SU-DHL-6 (cell line): ENCODE measurements at regions not wholly inside any gene's neighbourhood (a gene's known extent, or its start where the extent isn't known, plus 50 kb on each side); places are given as distances from the start of the nearest gene placed in this dataset.

Experiments used
- H2AFZ ChIP-seq: fragments of 200-600 bp; sonication (generic); 2 replicates; pipeline ENCODE4 v1.6.1; 2014; ENCODE audit warnings: low read depth, mild to moderate bottlenecking, moderate library complexity, mixed read lengths, antibody characterized with exemption, low read length; ENCODE audit not compliant: severe bottlenecking
- H3F3A ChIP-seq: fragments of 200-600 bp; shearing (Covaris generic); 2 replicates; pipeline ENCODE4 v1.6.0; 2016; ENCODE audit warnings: antibody characterized with exemption, mild to moderate bottlenecking; ENCODE audit not compliant: insufficient read depth
- H3K27ac ChIP-seq: fragments of 200-600 bp; sonication (generic); 2 replicates; pipeline ENCODE4 v1.5.1; 2016; ENCODE audit warnings: low read depth, mild to moderate bottlenecking, low read length, moderate library complexity, mixed read lengths
- H3K27me3 ChIP-seq: fragments of 200-600 bp; sonication (generic), shearing (Covaris generic); 2 replicates; pipeline ENCODE4 v1.6.0; 2014; ENCODE audit warnings: mild to moderate bottlenecking, low read length
- H3K36me3 ChIP-seq: fragments of 200-600 bp; sonication (generic); 2 replicates; pipeline ENCODE4 v1.6.1; 2014; ENCODE audit warnings: mild to moderate bottlenecking, low read length, mixed read lengths
- H3K4me2 ChIP-seq: fragments of 300-600, 200-600 bp; shearing (Covaris generic), sonication (generic); 2 replicates; pipeline ENCODE4 v1.6.0; 2014; ENCODE audit warnings: low read length, low read depth, mild to moderate bottlenecking; ENCODE audit not compliant: poor library complexity, severe bottlenecking
- H3K4me3 ChIP-seq: fragments of 200-600 bp; sonication (generic); 2 replicates; pipeline ENCODE4 v1.5.1; 2014; ENCODE audit warnings: antibody characterized with exemption, low read length, mild to moderate bottlenecking, mixed read lengths; ENCODE audit not compliant: insufficient read depth, poor library complexity, severe bottlenecking
- H3K79me2 ChIP-seq: fragments of 200-600 bp; sonication (generic); 2 replicates; pipeline ENCODE4 v1.6.1; 2014; ENCODE audit warnings: mild to moderate bottlenecking, low read length, moderate library complexity; ENCODE audit not compliant: insufficient read depth
- H3K9ac ChIP-seq: fragments of 200-600 bp; sonication (generic); 2 replicates; pipeline ENCODE4 v1.7.0; 2014; ENCODE audit warnings: mild to moderate bottlenecking, low read length
- H3K9me2 ChIP-seq: fragments of 200-600 bp; sonication (generic); replicated peaks from 2 replicates; pipeline ENCODE4 v1.6.1; 2014; ENCODE audit warnings: low read length; ENCODE audit not compliant: insufficient read depth
- H3K9me3 ChIP-seq: fragments of 200-600 bp; sonication (generic); 2 replicates; pipeline ENCODE4 v1.6.1; 2014; ENCODE audit warnings: low read length, mixed read lengths; ENCODE audit not compliant: insufficient read depth
- H4K20me1 ChIP-seq: fragments of 200-600 bp; sonication (generic); 2 replicates; pipeline ENCODE4 v1.6.1; 2014; ENCODE audit warnings: low read depth, mild to moderate bottlenecking, antibody characterized with exemption, low read length, moderate library complexity, mixed read lengths
- CTCF ChIP-seq: fragments of 200-600 bp; sonication (generic); IDR thresholded peaks from one replicate; pipeline ENCODE4 v1.5.1; 2017; ENCODE audit warnings: antibody characterized with exemption, mild to moderate bottlenecking, low read length, moderate library complexity; ENCODE audit not compliant: insufficient read depth, poor library complexity, severe bottlenecking
- EZH2phosphoT487 ChIP-seq: fragments of 200-600 bp; sonication (generic), shearing (Covaris generic); conservative IDR thresholded peaks from 2 replicates; pipeline ENCODE4 v1.6.1; 2018; ENCODE audit warnings: mild to moderate bottlenecking, antibody characterized with exemption, low read length, moderate library complexity, mixed read lengths

- Histone ChIP-seq H3K4me3 (no peak overlapping the region), H3K9me2 (no peaks in the 10 kb centered on the region), H4K20me1 (no peaks in the 10 kb centered on the region), H3K4me2 (no peak overlapping the region), H3K27ac (no peak overlapping the region), H3F3A (no peaks in the 10 kb centered on the region), H3K9ac (no peak overlapping the region), H2AFZ (no peak overlapping the region), H3K79me2 (no peaks in the 10 kb centered on the region), H3K36me3 (no peaks in the 10 kb centered on the region), H3K9me3 (no peaks in the 10 kb centered on the region), H3K27me3 (no peaks in the 10 kb centered on the region)
- TF ChIP-seq CTCF = no peak
- no peak for TF ChIP-seq EZH2phosphoT487
These were observed 812.3 kb upstream of the GRAMD2B start for GRCh38 chr5:125610892-125611291.

GRCh38 chr5:125611541-125611940 is 811.7 kb upstream of the GRAMD2B start:
- H3K27me3 ChIP-seq = no peaks in the 10 kb centered on the region
- no peaks in the 10 kb centered on the region for H4K20me1 ChIP-seq
- no peak overlapping the region for H3K27ac ChIP-seq
- H2AFZ ChIP-seq = no peak overlapping the region
- H3K9me3 ChIP-seq = no peaks in the 10 kb centered on the region
- H3K36me3 ChIP-seq = no peaks in the 10 kb centered on the region
- no peak overlapping the region for H3K4me2 ChIP-seq
- TF ChIP-seq CTCF (no peak), EZH2phosphoT487 (no peak)
- H3K9me2 ChIP-seq = no peaks in the 10 kb centered on the region
- H3K4me3 ChIP-seq = no peak overlapping the region
- no peaks in the 10 kb centered on the region for H3F3A ChIP-seq
- no peak overlapping the region for H3K9ac ChIP-seq
- H3K79me2 ChIP-seq = no peaks in the 10 kb centered on the region

- no peaks in the 10 kb centered on the region for H3K9me2 ChIP-seq
- H3K9me3 ChIP-seq = no peaks in the 10 kb centered on the region
- H2AFZ ChIP-seq = no peak overlapping the region
- no peaks in the 10 kb centered on the region for H3K27me3 ChIP-seq
- no peak overlapping the region for H3K27ac ChIP-seq
- TF ChIP-seq EZH2phosphoT487 = no peak
- no peak for TF ChIP-seq CTCF
- no peaks in the 10 kb centered on the region for H3K79me2 ChIP-seq
- no peaks in the 10 kb centered on the region for H4K20me1 ChIP-seq
- H3K4me3 ChIP-seq = no peak overlapping the region
- H3K9ac ChIP-seq = no peak overlapping the region
- H3F3A ChIP-seq = no peaks in the 10 kb centered on the region
- no peak overlapping the region for H3K4me2 ChIP-seq
- no peaks in the 10 kb centered on the region for H3K36me3 ChIP-seq
These were observed 811.0 kb upstream of the GRAMD2B start for GRCh38 chr5:125612181-125612721.
